HG03103 (cell line): ENCODE measurements at regions not wholly inside any gene's neighbourhood (a gene's known extent, or its start where the extent isn't known, plus 50 kb on each side); places are given as distances from the start of the nearest gene placed in this dataset.

ENCODE experiments used
- ATAC-seq: cut with Tn5 transposase; IDR thresholded peaks from one replicate; pipeline ENCODE4 v1.9.1; 2021; ENCODE audit warnings: low read depth; ENCODE audit not compliant: unreplicated experiment

DNA sequence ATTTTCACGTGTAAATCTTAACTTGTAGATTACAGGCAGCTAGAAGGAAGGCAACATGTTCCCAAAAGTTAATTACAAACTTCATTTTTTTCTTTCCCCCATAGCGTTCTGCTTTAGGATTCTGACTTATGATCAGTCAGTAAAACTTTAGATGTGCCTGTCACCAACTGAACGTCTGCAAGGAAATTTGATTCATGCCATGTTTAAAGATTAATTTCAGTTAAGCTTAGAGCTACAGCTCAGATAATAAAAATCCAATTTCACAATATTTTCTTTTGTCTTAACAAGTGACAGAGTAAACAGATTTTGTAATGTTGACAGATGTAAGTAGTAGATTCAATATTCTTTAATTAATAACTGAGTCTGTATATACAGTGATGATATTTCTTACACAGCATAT is 253.1 kb downstream of the NFKBIZ start:
- ATAC-seq = no peak

DNA sequence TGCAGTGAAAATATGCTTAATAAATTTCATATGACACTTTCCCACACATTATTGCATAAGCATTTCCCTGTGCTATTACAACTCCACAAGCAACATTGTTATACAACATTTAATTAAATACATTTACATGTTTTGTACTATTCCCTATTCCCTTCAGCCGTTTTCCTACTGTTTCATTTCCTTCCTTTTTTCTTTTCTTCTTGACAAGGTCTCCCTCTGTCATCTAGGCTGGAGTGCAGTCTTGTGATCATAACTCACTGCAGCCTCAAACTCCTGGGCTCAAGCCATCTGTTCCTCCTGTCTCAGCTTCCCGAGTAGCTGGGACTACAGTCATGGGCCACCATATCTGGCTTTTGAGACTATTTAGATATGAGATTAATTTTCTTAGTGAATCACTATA is 254.7 kb downstream of the NFKBIZ start:
- no peak for ATAC-seq

DNA sequence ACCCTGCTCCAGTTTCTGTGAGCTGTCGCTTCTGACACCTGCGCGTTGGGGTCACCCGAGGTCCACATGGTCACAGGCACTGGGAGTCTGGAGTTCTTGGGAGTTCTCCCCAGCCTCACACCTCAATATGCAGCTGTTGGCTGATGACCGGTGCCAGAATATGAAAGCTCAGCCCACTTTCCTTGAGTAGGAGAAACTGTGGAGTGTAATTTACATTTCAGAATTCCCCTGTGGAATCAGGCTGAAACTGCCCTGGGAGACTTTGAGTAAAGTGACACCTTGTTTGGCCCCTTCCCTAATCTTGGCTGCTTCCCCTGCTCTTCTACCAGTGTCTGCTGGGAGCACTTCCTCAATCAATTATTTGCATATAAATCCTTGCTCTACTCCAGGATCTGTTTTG is 255.9 kb downstream of the NFKBIZ start:
- ATAC-seq = no peak

DNA sequence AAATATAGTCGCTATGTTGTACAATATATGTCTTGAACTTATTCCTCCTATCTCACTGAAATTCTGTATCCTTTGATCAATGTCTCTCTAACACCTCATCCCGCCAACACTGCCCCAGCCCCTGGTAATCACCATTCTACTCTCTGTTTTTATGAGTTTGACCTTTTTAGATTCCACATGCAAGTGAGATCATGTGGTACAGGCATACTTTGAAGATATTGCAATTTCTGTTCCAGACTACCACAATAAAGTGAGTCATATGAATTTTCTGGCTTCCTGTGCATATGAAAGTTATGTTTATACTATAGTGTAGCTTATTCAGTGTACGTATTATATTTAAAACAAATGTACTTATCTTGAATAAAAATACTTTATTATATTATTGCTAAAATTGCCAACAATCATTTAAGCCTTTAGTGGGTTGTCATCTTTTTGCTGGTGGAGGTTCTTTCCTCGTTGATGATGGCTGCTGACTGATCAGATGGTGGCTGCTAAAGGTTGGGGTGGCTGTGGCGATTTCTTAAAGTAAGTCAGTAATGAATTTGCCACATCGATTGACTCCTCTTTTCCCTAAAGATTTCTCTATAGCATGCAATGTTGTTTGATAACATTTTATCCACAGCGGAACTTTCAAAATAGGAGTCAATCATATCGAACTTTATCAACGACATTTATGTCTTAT is 257.2 kb downstream of the NFKBIZ start:
- ATAC-seq = no peak

DNA sequence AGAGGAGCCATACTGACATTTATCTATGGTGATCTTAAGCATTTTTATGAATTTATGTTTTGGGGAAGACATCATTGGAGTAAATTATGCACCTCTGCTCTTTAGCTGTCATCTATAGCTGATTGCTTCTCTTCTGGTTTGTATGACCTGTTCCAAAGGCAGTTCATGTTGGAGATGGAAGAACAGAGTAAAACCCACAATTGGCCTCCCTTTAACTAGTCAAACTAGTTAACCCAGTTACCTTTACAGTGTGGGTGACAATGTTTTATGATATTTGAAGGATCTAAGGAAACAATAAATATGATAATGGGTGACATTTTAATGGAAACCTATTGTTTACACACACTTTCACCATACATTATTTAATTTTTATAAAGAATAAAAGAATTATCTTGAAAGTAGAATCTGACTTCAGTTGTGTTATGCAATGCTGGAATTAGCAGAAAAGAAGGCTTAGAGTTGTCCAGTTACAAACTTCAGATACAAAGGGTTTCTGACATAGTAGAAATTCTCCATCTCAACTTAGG is 263.5 kb downstream of the NFKBIZ start:
- no peak for ATAC-seq

DNA sequence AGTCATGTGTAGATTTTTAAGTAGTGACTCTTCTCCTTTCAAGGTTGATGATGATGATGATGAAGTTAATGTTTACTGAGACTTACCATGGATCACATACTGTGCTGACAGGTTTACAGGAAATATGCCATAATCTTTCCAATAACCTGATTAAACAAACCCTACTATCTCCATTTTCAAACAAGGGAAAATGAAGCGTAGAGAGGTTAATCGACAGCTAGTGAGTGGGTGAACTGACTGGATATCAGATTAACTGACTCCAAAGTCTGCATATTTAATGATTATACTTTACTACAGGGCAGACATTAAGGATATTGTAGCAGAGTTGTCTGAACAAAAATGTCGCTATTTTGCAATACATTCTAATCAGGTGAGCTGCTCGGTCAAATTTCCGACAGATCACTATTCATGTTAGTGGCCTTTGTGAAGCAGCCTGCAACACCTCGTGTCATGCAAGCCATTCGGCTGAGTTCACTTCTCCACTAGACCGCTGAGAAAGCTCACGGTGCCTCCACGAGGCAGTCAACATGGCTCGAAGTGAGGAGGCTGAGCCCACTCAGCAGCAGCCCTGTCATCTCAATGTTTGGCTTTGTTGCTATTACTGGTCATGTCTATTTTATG is 264.2 kb downstream of the NFKBIZ start:
- ATAC-seq = no peak

DNA sequence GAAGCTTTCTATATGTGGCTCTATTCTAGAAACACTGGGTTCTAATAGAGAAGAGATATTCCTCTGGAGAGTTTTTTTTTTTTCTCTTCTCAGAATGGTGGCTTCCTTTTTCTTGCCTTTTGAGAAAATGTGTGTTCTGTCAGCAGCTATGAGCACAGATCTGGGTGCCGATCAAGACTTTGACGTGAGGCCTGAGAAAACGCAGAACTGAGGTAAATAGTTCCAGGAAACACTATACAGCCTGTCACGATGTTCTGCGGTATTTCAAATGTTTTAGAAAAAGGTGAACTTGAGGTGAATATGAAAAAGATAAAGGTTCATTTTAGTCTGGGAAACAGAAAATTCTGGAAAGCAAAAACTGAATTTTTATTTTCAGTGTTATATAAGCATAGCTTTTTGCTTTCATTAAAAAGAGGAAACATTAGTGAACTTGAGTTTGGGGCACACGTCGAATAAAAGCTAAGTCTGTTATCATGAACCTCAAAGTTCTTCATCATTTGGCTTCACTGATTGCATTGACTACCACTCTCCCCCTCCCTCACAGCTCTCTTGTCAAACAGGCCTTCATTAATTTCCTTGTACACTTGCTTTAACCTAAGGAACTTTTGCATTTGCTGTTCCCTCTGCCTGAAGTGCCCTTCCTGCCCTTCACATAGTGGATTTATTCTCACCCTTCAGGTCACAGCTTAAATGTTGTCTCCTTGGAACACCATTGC is 265.1 kb downstream of the NFKBIZ start:
- ATAC-seq = no peak

DNA sequence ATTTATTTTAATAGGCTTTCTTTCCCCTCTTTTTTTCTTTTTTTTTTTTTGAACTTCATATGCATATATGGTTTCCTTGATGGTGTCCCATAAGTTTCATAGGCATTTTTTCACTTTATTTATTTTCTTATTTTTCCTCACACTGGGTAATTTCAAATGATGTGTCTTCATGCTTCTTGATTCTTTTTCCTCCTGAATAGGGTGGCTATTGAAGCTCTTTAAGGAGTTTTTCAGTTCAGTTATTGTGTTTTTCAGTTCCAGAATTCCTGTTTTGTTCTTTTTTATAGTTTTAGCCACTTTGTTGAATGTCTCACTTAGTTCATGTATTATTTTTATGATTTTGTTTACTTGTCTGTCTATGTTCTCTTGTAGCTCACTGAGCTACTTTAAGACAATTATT is 273.2 kb downstream of the NFKBIZ start:
- ATAC-seq = no peak

DNA sequence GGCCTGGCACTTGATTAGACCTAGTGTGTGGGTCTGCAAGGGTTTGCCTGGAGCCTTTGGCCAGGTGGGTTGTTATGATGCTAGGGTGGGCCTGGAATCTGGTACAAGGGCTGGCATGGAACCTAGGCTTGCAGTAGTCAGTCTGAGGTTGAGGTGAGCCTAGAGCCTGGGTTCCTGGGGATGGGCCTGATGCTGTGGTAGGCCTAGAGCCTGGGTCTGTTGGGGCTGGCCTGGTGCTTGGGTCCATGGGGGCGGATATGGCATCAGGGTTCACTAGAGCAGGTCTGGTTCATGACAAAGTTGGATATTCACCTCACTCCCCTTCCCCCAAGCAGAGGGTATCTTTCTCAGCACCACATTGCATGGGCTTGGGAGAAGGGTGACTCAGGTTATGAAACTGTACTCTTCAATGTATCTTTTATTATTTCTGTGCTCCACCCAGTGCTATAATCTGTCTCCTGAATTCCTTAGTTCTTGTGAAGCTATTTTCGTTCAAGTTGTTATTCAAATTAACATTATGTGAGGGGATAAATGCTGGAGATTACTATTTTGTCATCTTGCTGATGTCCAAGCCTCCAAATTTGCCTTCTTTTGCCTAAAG is 274.4 kb downstream of the NFKBIZ start:
- ATAC-seq = no peak

DNA sequence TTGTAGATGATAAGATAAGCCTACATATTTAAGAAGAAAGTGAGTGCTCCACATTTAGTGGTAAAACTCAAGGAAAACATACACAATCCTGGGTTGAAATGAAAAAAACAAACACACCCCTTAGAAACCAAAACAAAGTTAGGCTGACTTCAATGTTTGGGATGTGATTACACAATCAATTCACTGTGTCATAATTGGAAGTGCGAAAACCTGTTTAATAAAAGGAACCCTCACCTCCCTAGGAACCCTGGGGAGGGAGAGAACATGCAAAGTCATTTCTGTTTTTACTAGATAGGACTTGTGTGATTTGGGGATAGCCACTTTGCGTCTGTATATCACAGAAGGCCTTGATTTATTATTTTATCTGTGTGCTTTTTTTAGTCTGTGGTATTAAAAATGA is 275.0 kb downstream of the NFKBIZ start:
- no peak for ATAC-seq

DNA sequence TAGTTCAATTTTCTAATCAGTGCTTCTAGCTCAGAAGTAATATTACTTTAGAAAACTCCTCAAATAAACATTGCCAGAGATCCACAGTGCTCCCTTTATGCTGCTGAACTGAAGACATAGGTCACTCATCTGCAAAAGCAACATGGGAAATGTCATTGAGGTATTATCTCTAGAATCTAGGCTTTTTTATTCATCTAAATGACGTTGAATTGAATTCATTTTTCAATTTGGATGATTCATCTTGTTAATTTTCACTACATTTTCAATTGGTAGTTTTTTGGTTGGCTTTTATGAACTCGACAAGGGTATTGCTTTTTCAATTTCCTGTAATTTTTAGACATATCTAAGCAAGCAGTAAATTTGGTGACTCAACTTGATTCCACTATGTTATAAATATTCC is 275.4 kb downstream of the NFKBIZ start:
- no peak for ATAC-seq

DNA sequence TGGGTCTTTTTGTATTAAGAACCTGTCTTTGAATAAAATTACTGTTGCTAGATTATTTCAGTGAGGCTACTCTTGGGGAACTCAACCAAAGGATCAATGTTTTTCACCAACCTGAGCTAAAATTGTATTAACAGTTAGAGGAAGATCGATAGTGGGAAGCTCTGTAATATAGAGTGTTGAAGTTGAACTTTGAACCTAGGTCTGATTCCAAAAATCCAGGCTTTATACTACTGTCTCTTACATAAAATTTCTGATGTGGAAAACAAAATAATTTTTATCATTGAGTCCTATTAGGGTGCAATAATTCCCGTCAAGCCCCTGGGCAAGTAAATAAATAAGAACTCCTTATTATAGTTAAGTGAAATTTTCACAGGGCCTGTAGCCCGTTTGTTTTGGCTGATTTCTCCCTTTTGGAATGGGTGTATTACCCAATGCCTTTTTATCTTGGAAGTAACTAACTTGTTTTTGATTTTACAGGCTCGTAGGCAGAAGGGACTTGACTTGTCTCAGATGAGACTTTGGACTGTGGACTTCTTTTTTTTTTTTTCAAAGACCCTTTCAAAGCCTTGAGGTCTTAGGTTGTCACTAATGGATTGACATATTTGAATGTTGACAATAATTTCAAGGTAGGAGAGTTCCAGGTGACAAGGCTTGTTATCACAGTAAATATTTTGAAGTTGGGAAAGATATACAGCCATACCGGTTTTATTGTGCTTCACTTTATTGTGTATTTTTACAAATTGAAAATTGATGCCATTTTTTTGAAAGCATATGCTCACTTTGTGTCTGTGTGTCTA is 276.1 kb downstream of the NFKBIZ start:
- ATAC-seq = no peak

DNA sequence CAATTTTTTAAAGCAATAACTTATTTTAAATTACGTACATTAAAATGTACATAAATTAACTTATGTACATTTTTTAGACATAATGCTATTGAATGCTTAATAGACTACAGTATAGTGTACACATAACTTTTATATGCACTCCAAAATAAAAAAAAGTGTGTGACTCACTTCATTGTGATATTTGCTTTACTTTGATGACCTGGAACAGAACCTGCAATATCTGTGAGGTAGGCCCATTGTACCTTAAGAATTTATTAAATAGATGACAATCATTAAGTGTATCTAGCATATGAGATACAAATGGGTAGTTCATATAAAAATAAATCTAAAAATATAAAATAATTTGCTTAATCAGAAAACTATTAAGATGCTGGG is 276.7 kb downstream of the NFKBIZ start:
- ATAC-seq = no peak

DNA sequence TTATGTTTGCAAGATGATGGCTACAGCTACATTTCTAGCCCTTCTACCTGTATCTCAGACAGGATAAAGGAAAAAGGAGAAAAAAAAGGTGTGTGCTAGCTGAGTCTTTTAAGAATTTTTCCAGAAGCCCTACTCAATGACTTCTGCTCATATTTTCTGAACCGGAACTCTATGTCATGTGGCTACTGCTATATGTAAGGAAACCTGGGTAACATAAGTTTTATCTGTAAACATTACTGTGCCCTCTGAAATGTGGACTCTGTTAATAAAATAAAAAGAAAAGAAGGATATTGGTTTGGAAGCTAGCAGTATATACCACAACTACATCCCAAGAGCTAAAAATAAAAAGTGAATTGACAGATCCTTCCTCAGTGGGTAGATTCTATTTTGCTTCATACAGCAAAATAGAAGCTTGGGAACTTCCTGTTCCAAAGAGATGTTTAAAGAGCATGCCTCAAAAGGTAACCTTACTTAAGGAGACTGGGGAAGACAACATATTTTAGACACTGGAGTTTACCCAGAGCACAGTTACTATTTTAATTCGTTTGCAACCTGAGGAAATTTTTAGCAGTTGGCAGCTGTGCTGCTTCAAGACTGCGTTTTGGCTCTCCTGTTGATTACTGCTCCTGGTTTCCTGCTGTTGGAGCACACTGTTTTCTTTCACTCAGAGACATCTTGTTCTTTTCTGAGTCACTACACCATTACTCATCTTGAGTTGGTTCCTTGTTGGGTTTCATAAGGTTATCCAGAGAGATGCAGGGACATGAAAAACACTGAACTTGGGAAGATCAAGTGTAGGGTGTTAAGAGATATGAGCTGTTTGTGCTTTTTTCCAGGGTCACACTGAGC is 280.7 kb downstream of the NFKBIZ start:
- no peak for ATAC-seq

DNA sequence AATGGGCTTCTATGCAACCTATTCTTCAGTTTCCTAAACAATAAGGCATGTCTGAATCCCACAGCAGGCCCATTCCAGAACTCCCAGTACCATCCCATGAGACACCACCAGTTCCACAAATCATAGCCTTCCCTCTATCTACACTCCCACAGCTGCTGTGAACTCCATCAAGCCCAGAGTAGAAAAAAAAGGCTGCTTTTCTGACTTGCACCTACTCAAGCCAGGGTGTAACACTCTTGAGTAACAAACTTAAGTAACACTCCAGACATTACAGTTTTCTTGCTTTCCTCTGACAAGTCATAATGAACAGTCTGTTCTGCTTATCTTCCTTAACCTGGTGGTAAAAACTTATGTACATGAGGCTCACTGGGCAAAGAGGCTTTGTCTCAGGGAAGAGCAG is 283.1 kb downstream of the NFKBIZ start:
- no peak for ATAC-seq

DNA sequence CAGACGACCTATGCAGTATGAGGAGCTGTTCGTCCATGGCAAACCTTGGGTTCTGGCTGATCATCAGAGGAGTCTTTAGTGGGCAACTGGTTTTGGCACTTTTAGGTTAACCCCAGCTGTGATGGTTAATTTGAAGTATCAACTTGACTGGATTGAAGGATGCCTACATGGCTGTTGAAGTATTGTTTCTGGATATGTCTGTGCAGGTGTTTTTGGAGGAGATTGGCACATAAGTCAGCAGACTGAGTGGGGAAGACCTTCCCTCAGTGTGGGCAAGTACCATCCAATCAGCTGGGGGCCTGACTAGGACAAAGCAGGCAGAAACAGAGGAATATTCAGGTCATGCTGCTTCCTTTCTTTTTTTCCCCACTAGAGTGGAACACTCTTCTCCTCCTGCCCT is 284.1 kb downstream of the NFKBIZ start:
- ATAC-seq = no peak

DNA sequence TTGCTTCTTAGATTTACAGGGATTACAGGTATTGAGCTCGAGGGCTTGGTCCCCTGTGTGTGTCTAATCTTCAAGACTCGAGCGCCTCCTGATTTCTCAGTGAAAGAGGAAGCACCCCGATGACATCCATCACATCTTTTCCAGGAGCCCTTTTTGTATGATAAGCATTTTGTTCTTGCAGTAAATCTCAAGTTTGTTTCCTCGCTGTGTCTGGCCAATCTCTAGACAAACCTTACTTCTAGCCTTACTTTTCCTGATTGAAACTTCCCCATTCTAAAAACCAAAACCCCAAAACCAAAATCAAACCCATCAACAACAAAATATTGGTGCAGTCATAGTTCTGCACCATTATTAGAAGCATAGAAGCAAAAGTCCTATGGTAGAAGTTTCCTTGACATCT is 286.0 kb downstream of the NFKBIZ start:
- no peak for ATAC-seq

DNA sequence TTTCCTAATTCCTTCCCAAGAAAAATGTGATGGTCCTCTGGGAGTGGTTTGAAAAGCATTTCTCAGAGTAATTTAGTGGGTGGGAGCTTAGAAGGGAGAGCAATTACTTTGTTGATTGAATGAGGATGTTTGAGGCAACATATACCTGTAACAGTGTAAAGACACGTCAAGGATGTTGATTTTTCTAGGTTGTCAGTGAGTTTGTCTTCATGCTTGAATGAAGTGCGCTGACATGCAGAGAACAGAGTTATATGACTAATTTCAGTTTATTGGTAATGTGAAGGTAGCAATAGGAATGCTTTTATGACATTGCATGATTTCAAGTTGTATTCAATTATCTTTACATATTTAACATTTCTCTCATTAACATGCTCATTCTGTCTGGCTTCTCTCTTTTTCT is 286.9 kb downstream of the NFKBIZ start:
- no peak for ATAC-seq

DNA sequence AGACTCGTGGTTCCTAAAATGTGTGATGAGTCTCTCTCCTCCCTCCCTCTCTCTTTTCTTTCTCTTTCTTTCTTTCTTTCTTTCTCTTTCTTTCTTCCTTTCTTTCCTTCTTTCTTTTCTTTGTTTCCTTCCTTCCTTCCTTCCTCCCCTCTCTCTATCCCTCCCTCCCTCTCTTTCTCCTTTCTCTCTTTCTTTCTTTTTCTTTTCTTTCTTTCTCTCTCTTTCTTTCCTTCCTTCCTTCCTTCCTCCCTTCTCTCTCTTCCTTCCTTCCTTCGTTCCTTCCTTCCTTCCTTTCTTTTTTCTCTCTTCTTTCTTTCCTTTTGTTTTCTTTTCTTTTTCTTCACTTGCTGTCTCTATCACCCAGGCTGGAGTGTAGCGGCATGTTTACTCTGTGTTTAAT is 290.8 kb downstream of the NFKBIZ start:
- no peak for ATAC-seq
